ENCODE measurements at regions not wholly inside any gene's neighbourhood (a gene's known extent, or its start where the extent isn't known, plus 50 kb on each side); places are given as distances from the start of the nearest gene placed in this dataset.

- DNase-seq (ENCODE audit: low read depth), result no peak
Observed at GRCh38 chr7:96638669-96639068, 71.0 kb downstream of the SEM1 start.

GRCh38 chr7:96637522-96637921 is 72.1 kb downstream of the SEM1 start:
- no peak for DNase-seq (ENCODE audit: low read depth)

- no peak for DNase-seq (ENCODE audit: low read depth)
Observed at GRCh38 chr7:96636979-96637378, 72.7 kb downstream of the SEM1 start.

GRCh38 chr7:96636342-96636860 is 73.2 kb downstream of the SEM1 start:
- DNase-seq (ENCODE audit: low read depth), result no peak

- no peak for DNase-seq (ENCODE audit: low read depth)
Observed at GRCh38 chr7:96629884-96630283, 79.8 kb downstream of the SEM1 start.

- DNase-seq (ENCODE audit: low read depth), result no peak
Observed at GRCh38 chr7:96624954-96625353, 84.7 kb downstream of the SEM1 start.

GRCh38 chr7:96621932-96622331 is 87.7 kb downstream of the SEM1 start:
- no peak for DNase-seq (ENCODE audit: low read depth)

GRCh38 chr7:96614154-96614867 is 95.3 kb downstream of the SEM1 start:
- DNase-seq (ENCODE audit: low read depth), result no peak

GRCh38 chr7:96612034-96612433 is 97.6 kb downstream of the SEM1 start:
- no peak for DNase-seq (ENCODE audit: low read depth)

GRCh38 chr7:96605045-96605716 is 104.5 kb downstream of the SEM1 start:
- no peak for DNase-seq (ENCODE audit: low read depth)

GRCh38 chr7:96599288-96599936 is 110.2 kb downstream of the SEM1 start:
- DNase-seq (ENCODE audit: low read depth), result no peak

GRCh38 chr7:96598421-96598820 is 111.2 kb downstream of the SEM1 start:
- no peak for DNase-seq (ENCODE audit: low read depth)

GRCh38 chr7:96596120-96596826 is 113.4 kb downstream of the SEM1 start:
- no peak for DNase-seq (ENCODE audit: low read depth)

GRCh38 chr7:96591900-96592676 is 117.6 kb downstream of the SEM1 start:
- no peak for DNase-seq (ENCODE audit: low read depth)

- DNase-seq (ENCODE audit: low read depth), result no peak
Observed at GRCh38 chr7:96591159-96591899, 118.3 kb downstream of the SEM1 start.

- no peak for DNase-seq (ENCODE audit: low read depth)
Observed at GRCh38 chr7:96589038-96589437, 120.6 kb downstream of the SEM1 start.

GRCh38 chr7:96579119-96579518 is 130.5 kb downstream of the SEM1 start:
- DNase-seq (ENCODE audit: low read depth), result no peak

- no peak for DNase-seq (ENCODE audit: low read depth)
Observed at GRCh38 chr7:96578606-96579005, 131.0 kb downstream of the SEM1 start.

GRCh38 chr7:96563409-96563808 is 146.2 kb downstream of the SEM1 start:
- no peak for DNase-seq (ENCODE audit: low read depth)

- no peak for DNase-seq (ENCODE audit: low read depth)
Observed at GRCh38 chr7:96562966-96563365, 146.7 kb downstream of the SEM1 start.

GRCh38 chr7:96562458-96562857 is 147.2 kb downstream of the SEM1 start:
- DNase-seq (ENCODE audit: low read depth), result no peak

Measured in stimulated activated CD8-positive, alpha-beta memory T cell treated with anti-CD3 and anti-CD28 coated beads, Interleukin-4, amount 100 ng/mL, for 24 hours (primary cell).